Nephron (organoid): ENCODE measurements at regions not wholly inside any gene's neighbourhood (a gene's known extent, or its start where the extent isn't known, plus 50 kb on each side); places are given as distances from the start of the nearest gene placed in this dataset.
"Not testable (repeated sequence)": the region's sequence is repeated elsewhere in the genome, so short reads cannot be mapped to it uniquely, and the experiment has no call there.

ENCODE experiments used
- H3K27ac Mint-ChIP-seq, 3 experiments: 2 replicates each; pipeline ENCODE4 v1.8.0; 2020; ENCODE audit warnings: mixed read lengths in 3 of 3, mild to moderate bottlenecking in 2 of 3, moderate library complexity in 1 of 3
- H3K27me3 Mint-ChIP-seq: 2 replicates; pipeline ENCODE4 v1.8.0; 2021; ENCODE audit warnings: low read depth, mild to moderate bottlenecking, moderate library complexity, mixed read lengths
- H3K36me3 Mint-ChIP-seq: 2 replicates; pipeline ENCODE4 v1.8.0; 2020; ENCODE audit warnings: low read depth, mixed read lengths
- H3K4me1 Mint-ChIP-seq: 2 replicates; pipeline ENCODE4 v1.8.0; 2020; ENCODE audit warnings: mixed read lengths
- H3K4me3 Mint-ChIP-seq, 3 experiments: 2 replicates each; pipeline ENCODE4 v1.8.0; 2020; ENCODE audit warnings: mild to moderate bottlenecking in 3 of 3, mixed read lengths in 3 of 3, moderate library complexity in 2 of 3
- H3K9me3 Mint-ChIP-seq: 2 replicates; pipeline ENCODE4 v1.8.0; 2020; ENCODE audit warnings: mixed read lengths
- CTCF ChIP-seq, 3 experiments: fragments of 200-600 bp; sonication (generic); IDR thresholded peaks; one replicate each; pipeline ENCODE4 v1.5.0; 2021; ENCODE audit warnings: antibody characterized with exemption in 3 of 3; ENCODE audit not compliant: unreplicated experiment in 3 of 3

- Mint-ChIP-seq H3K9me3 (peaks cover 22% of the 10 kb centered on the region), H3K4me3 (no peak overlapping the region), H3K36me3 (no peaks in the 10 kb centered on the region), H3K4me1 (no peaks in the 10 kb centered on the region), H3K27ac (no peak overlapping the region), H3K27me3 (peaks cover 23% of the 10 kb centered on the region)
- TF ChIP-seq CTCF (IDR thresholded peaks at IDR 0.05; ENCODE audit: unreplicated experiment in 3 of 3), result no peak
Observed at GRCh38 chr5:136446565-136446964, 81.2 kb upstream of the TRPC7 start.

- H3K4me3 Mint-ChIP-seq, H3K4me1 Mint-ChIP-seq, H3K27me3 Mint-ChIP-seq, H3K36me3 Mint-ChIP-seq, H3K27ac Mint-ChIP-seq: not testable (repeated sequence)
- H3K9me3 Mint-ChIP-seq, result peaks cover 25% of the 10 kb centered on the region
Observed at GRCh38 chr5:136444099-136444498, 78.8 kb upstream of the TRPC7 start.

GRCh38 chr5:136439367-136439766 lies 74.0 kb upstream of the TRPC7 start:
- Mint-ChIP-seq H3K36me3 (no peaks in the 10 kb centered on the region), H3K27me3 (peaks cover 9% of the 10 kb centered on the region), H3K27ac (no peak overlapping the region), H3K4me1 (no peaks in the 10 kb centered on the region), H3K9me3 (peaks cover 14% of the 10 kb centered on the region), H3K4me3 (no peak overlapping the region)
- TF ChIP-seq CTCF (IDR thresholded peaks at IDR 0.05; ENCODE audit: unreplicated experiment in 3 of 3), result no peak

- Mint-ChIP-seq H3K27me3 (peaks cover 14% of the 10 kb centered on the region), H3K27ac (no peak overlapping the region), H3K4me1 (no peaks in the 10 kb centered on the region), H3K4me3 (no peak overlapping the region), H3K36me3 (no peaks in the 10 kb centered on the region), H3K9me3 (peaks cover 4% of the 10 kb centered on the region)
- TF ChIP-seq CTCF (IDR thresholded peaks at IDR 0.05; ENCODE audit: unreplicated experiment in 3 of 3), result no peak
Observed at GRCh38 chr5:136435946-136436543, 70.7 kb upstream of the TRPC7 start.

- TF ChIP-seq CTCF (IDR thresholded peaks at IDR 0.05; ENCODE audit: unreplicated experiment in 3 of 3), result no peak
- Mint-ChIP-seq H3K36me3 (no peaks in the 10 kb centered on the region), H3K27me3 (peaks cover 15% of the 10 kb centered on the region), H3K27ac (no peak overlapping the region), H3K9me3 (peaks cover 2% of the 10 kb centered on the region), H3K4me3 (no peak overlapping the region), H3K4me1 (no peaks in the 10 kb centered on the region)
Observed at GRCh38 chr5:136434795-136435194, 69.5 kb upstream of the TRPC7 start.

GRCh38 chr5:136432705-136433104 lies 67.4 kb upstream of the TRPC7 start:
- Mint-ChIP-seq H3K9me3 (no peaks in the 10 kb centered on the region), H3K27me3 (peaks cover 22% of the 10 kb centered on the region), H3K27ac (no peak overlapping the region), H3K36me3 (no peaks in the 10 kb centered on the region), H3K4me1 (no peaks in the 10 kb centered on the region), H3K4me3 (no peak overlapping the region)
- TF ChIP-seq CTCF (IDR thresholded peaks at IDR 0.05; ENCODE audit: unreplicated experiment in 3 of 3), result no peak
